OCI-LY1 (cell line): ENCODE measurements at regions not wholly inside any gene's neighbourhood (a gene's known extent, or its start where the extent isn't known, plus 50 kb on each side); places are given as distances from the start of the nearest gene placed in this dataset.

Experiments
- CTCF ChIP-seq: fragments of 200-600 bp; sonication (generic), shearing (Covaris generic); IDR thresholded peaks from 2 replicates; pipeline ENCODE4 v1.5.1; 2017; ENCODE audit warnings: mild to moderate bottlenecking, antibody characterized with exemption, low read length, moderate library complexity, mixed read lengths
- EZH2 ChIP-seq: fragments of 200-600 bp; sonication (generic), shearing (Covaris generic); IDR thresholded peaks from 2 replicates; pipeline ENCODE4 v1.8.0; 2017; ENCODE audit warnings: borderline replicate concordance, mixed run types, mild to moderate bottlenecking, antibody characterized with exemption, low read length, moderate library complexity, mixed read lengths

DNA sequence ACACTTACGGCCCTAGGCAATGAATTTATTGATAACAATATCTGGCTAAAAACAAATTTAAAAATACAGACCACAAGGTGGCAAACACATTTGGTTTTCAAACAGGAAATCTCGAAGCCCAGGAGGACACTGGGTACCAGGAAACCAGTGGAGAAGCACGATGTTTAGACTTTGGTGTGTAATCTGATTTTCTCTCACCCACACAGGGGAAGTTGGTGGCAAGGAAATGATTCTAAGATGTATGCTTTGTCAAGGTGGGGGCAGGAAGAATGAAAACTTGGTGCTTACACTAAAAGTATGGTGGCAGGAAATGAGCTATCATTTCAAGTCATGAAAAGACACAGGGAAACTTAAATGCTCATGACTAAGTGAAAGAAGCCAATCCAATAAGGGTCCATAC lies 113.2 kb upstream of the ANKRD1 start:
- no peak for TF ChIP-seq EZH2
- no peak for TF ChIP-seq CTCF
